ENCODE measurements at regions not wholly inside any gene's neighbourhood (a gene's known extent, or its start where the extent isn't known, plus 50 kb on each side); places are given as distances from the start of the nearest gene placed in this dataset.
A peak's percentile ranks its signal among the peaks of the same experiment; 100 is the strongest.

DNA sequence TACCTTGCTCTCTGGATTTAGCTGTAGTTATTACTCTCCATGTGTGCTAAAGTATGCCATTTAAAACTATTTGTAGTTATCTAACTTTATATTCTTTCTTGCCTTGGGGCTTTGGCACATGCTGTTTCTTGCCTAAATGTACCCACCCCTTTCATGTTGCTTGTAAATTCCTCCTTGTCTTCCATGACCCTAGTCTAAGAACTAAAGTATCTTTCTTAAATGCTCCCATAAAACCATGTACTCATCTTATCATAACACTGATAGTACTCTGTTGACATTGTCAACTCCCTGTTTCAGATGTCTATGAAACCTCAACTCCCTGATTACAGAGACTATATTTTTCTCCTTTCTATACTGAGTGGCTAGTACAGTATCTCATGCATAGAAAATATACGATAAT lies 564.9 kb upstream of the IRAK1BP1 start:
- Histone ChIP-seq H3K9ac (no peak overlapping the region), H2AFZ (ENCODE audit: low read depth) (no peak overlapping the region), H3K79me2 (ENCODE audit: insufficient read depth, low read depth) (no peaks in the 10 kb centered on the region), H3K4me3 (IDR thresholded peaks at IDR 0.05; ENCODE audit: insufficient read depth, low read depth, low read length) (no peak overlapping the region), H3K27me3 (ENCODE audit: insufficient read depth, low read depth) (no peaks in the 10 kb centered on the region), H3K36me3 (ENCODE audit: insufficient read depth) (no peaks in the 10 kb centered on the region), H3K4me1 (ENCODE audit: low read depth, poor library complexity, severe bottlenecking) (peaks cover 39% of the 10 kb centered on the region), H4K20me1 (ENCODE audit: insufficient read depth) (no peaks in the 10 kb centered on the region), H3K4me2 (peak overlapping the region; percentile 61; the same call in 1 of the 2 replicates), H3K27ac (no peak overlapping the region)
- TF ChIP-seq CTCF (conservative IDR thresholded peaks at IDR 0.05; ENCODE audit: low read depth, low read length) = no peak

DNA sequence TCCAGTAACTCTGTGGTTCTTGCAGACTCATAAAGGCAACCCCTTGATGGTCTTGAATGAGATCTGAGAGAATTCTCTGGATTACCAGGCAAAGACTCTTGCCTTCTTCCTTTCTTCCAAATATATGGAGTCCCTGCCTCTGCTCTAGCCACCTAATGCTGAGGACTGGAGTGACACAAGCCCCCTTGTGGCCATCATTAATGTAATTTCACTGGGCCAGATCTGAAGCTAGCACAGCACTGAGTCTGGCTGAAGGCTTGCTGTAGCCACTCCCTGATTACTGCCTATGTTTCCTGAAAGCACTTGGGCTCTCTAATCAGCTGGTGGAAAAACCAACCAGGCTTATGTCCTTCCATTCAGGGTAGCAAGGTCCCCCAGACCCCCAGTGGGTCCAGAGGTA lies 559.3 kb upstream of the IRAK1BP1 start:
- Histone ChIP-seq H4K20me1 (ENCODE audit: insufficient read depth) (no peaks in the 10 kb centered on the region), H2AFZ (ENCODE audit: low read depth) (no peak overlapping the region), H3K4me2 (no peak overlapping the region), H3K36me3 (ENCODE audit: insufficient read depth) (no peaks in the 10 kb centered on the region), H3K4me1 (ENCODE audit: low read depth, poor library complexity, severe bottlenecking) (peaks cover 4% of the 10 kb centered on the region), H3K4me3 (IDR thresholded peaks at IDR 0.05; ENCODE audit: insufficient read depth, low read depth, low read length) (no peak overlapping the region), H3K9ac (no peak overlapping the region), H3K79me2 (ENCODE audit: insufficient read depth, low read depth) (no peaks in the 10 kb centered on the region), H3K27ac (no peak overlapping the region), H3K27me3 (ENCODE audit: insufficient read depth, low read depth) (no peaks in the 10 kb centered on the region)
- TF ChIP-seq CTCF (conservative IDR thresholded peaks at IDR 0.05; ENCODE audit: low read depth, low read length) = 0 out of 2 replicates have a peak, but pooled peaks have one; percentile 29

DNA sequence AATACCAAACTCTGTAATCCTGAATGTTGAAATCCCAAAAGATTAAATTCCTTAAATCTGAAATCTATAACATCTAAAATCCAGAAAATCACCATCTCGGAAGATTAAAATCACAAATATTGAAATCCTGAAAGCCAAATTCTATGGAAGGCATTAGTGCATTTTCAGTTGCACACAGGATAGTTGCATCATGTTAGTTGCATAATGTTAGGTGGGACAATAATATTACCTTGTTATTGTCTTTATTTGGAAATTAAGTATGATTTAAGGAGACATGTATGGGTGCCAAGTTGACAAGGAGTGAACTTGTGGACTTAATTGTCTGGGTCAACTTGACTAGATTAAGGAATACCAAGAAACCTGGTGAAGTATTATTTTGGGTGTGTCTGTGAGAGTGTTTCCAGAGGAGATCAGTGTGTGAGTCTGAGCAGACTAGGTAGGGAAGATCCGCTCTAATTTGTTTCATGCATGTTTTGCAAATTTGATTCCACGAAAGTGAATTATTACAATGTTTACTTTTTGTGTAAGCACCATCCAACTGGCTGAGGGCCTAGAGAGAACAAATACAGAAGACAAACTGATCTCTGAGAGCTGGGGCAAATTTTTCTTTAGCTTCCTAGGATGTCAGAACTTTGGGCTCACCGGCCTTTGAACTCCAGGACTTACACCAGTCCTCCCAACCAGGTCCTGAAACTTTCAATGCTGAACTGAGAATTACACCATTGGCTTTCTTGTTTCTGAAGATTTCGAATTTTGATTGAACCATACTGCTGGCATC lies 545.1 kb upstream of the IRAK1BP1 start:
- H2AFZ ChIP-seq (ENCODE audit: low read depth) = no peak overlapping the region
- no peak for TF ChIP-seq CTCF (conservative IDR thresholded peaks at IDR 0.05; ENCODE audit: low read depth, low read length)
- no peaks in the 10 kb centered on the region for H3K4me1 ChIP-seq (ENCODE audit: low read depth, poor library complexity, severe bottlenecking)
- H3K4me2 ChIP-seq = no peak overlapping the region
- no peaks in the 10 kb centered on the region for H3K79me2 ChIP-seq (ENCODE audit: insufficient read depth, low read depth)
- no peak overlapping the region for H3K27ac ChIP-seq
- H3K4me3 ChIP-seq (IDR thresholded peaks at IDR 0.05; ENCODE audit: insufficient read depth, low read depth, low read length) = no peak overlapping the region
- no peaks in the 10 kb centered on the region for H4K20me1 ChIP-seq (ENCODE audit: insufficient read depth)
- no peaks in the 10 kb centered on the region for H3K27me3 ChIP-seq (ENCODE audit: insufficient read depth, low read depth)
- no peak overlapping the region for H3K9ac ChIP-seq
- H3K36me3 ChIP-seq (ENCODE audit: insufficient read depth) = no peaks in the 10 kb centered on the region

DNA sequence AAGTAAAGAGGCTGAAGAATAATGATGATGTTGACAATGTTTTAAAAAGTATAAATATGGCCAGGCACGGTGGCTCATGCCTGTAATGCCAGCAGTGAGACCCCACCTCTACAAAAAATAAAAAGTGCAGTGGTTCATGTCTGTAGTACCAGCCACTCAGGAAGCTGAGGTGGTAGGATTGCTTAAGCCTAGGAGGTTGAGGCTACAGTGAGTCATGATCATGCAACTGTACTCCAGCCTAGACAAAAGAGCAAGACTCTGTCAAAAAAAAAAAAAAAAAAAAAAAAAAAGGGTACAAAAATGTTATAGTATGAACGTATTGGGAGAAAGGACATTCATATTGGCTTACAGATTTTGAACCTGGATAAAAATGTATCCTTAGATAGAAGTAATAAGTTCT lies 543.1 kb upstream of the IRAK1BP1 start:
- H2AFZ ChIP-seq (ENCODE audit: low read depth) = no peak overlapping the region
- no peak overlapping the region for H3K27ac ChIP-seq
- no peaks in the 10 kb centered on the region for H3K27me3 ChIP-seq (ENCODE audit: insufficient read depth, low read depth)
- no peak overlapping the region for H3K9ac ChIP-seq
- H3K79me2 ChIP-seq (ENCODE audit: insufficient read depth, low read depth) = no peaks in the 10 kb centered on the region
- H3K4me3 ChIP-seq (IDR thresholded peaks at IDR 0.05; ENCODE audit: insufficient read depth, low read depth, low read length) = no peak overlapping the region
- no peak for TF ChIP-seq CTCF (conservative IDR thresholded peaks at IDR 0.05; ENCODE audit: low read depth, low read length)
- H3K4me2 ChIP-seq = no peak overlapping the region
- no peaks in the 10 kb centered on the region for H4K20me1 ChIP-seq (ENCODE audit: insufficient read depth)
- no peaks in the 10 kb centered on the region for H3K4me1 ChIP-seq (ENCODE audit: low read depth, poor library complexity, severe bottlenecking)
- no peaks in the 10 kb centered on the region for H3K36me3 ChIP-seq (ENCODE audit: insufficient read depth)

All from KMS-11 (cell line).